ENCODE measurements at regions not wholly inside any gene's neighbourhood (a gene's known extent, or its start where the extent isn't known, plus 50 kb on each side); places are given as distances from the start of the nearest gene placed in this dataset.
"Not testable (repeated sequence)": the region's sequence is repeated elsewhere in the genome, so short reads cannot be mapped to it uniquely, and the experiment has no call there.

DNA sequence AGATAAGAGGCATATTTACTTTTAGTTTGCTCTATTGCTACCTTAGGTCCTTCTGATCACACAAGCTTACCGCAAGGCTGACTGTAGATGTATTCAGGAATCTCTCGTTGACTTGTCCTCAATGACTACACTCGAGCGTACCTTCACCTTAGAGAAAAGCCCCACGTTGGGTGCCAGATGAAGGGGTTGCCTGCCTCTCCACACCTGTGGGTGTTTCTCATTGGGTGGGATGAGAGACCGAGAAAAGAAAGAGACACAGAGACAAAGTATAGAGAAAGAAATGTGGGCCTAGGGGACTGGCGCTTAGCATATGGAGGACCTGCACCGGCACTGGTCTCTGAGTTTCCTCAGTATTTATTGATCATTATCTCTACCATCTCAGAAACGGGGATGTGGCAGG, 51.8 kb downstream of the ASCL4 start:
- DNase-seq, result no peak

DNA sequence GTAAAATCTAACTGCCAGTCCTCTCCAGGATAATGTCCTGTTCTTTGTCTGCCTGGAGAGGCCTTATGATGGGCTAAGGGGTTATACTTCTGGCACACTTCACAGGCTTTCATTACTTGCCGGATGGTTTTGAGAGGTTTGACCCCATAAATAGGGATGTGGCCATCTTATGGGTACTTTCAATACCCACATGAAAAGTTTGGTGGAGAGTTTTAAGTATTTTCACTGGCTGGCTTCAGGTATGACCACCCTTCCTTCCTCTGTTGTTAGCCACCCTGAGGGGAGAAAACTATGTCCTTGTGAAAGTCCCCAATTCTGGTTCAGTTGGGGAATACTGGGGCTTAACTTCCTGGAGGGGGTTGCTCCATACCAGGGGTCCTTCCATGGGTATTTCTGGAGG, 54.8 kb downstream of the ASCL4 start:
- DNase-seq, result no peak

DNA sequence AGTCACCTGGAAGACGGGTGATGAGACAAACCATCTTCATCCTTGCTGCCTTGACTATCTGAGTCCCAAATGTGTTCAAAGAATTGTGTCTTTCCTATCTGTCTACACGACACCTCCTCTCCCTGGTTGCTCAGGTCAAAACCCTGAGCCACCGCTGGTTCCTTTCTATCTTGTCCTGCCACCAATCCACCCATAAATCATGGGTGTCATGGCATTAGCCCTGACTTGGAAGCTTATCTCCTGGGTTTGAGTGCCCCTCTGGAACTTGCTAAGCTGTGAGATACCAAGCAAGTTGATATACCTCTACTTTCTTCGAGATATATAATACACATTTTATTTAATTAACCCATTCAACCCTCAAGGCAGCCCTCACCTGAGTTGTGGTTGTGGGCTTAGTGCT, 57.9 kb downstream of the ASCL4 start:
- no peak for DNase-seq

DNA sequence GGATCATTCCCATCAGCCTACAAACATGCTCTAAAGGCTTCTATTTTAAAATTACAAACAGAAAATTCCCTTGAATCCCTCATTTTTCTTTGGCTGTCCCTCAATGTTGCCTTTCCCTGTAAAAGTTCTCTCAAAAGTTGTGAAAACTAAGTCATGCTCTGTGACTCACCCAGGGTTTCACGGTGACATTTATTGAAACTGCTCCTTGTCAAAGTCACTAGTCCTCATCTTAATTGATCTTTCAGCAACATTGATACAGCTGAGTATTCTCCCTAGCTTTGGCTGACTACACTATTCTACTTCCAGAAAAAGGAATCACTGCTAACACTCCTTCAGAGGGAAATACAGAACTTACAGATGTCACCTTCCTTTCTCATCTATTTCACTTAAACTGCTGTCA, 65.7 kb downstream of the ASCL4 start:
- no peak for DNase-seq

DNA sequence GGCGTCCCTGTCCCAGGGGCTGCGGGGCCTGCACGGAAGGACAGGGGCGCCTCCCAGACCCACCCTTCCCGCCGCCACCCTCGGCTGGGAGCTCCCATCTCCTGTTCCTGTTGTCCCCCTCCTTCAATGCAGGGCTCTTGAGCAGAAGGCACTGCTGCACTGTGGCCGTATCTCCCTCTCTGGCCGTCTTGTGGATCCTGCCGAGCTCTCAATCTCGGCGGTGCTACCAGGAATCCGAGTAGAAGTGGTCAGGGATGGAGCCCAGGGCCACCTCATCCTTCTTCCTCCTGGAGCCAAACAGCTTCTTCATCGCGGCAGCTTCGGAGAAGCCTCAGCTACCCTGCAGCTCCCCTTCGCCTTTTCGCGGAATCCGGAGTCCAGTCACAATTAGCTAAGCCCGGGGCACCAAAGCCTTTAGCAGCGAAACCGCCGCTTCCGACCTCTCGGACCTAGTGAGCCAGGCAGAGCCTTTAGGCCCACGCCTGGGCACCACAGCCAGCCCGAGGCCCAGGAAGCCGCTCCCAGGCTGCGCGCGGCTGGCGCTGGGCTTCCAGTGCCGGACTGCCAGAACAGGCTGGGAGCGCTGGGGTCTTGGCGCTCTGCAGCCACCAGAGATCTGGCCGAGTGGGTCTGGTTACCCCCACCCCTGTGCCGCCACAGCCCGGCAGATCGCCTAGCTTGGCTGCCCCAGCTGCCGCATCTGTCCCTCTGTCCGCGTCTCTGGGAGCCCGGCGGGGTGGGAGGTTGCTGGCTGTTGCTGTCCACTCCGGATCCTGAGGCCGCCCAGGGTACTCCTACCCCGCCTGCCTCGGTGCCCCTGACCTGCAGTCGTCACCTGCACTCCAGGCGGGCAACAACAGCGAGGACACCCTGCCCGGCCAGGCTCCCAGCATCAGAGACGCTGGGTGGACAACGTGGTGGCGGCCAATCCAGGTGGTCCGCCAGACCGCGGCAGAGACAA, 69.1 kb downstream of the ASCL4 start:
- DNase-seq, result no peak

DNA sequence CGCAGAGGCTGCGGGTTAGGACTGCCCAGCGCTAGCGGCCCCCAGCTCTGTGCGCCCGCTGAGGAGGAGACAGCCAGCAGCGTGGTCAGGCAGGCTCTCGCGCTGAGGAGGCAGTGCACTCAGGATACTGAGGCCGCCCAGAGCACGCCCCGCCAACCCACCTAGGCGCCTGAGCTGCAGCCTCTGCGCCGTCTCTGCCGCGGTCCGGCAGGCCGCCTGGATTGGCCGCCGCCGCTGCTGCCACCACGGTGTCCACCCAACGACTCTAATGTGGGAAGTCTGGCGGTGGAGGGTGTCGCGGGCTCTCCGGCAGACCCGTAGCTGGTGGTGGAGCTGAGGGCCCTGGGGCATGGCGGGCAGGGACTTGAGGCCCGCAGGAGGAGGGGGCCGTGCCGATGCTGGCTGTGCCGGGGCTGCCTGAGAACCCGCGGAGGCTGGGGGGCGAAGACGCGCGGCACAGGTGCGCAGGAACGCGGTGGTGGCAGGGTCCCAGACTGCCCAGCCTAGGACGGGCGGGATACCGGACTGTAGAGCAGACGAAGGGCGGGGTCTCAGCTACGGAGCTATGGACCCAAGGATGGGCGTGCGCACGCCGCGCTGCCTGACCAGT, 69.9 kb downstream of the ASCL4 start:
- DNase-seq, result no peak

DNA sequence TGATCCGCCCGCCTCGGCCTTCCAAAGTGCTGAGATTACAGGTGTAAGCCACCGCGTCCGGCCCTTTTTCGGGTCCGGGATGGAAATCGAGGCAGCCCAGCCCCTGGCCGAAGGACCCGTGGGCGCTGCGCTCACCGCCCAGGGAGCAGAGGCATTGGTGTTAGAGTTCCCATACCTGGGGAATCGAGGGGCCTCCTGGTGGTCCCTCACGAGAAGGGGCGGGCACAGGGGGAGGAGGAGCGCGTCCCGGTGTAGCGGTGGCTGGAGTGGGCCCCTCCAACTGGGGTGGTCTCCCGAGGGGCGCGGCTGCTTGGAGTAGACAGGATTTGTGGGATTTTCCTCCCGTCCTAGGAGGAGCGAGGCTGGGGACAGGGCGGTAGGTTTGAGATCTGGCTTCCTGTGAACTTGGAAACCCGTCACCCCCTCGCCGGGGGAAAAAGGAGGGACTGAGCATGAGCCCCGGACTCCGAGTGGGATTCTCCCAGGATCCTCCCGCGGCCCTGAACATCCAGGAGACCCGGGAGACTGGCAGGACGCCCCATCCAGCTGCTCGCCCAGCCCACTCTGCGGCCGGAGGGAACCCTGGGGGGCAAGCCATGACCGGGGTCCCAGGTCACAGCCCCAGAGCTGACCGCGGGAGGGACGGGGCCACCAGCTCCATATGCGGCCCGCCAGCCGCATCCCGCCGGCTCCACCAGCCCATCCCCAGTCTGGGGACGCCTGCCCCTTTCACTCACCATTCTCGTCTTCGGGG, 70.9 kb downstream of the ASCL4 start:
- no peak for DNase-seq

DNA sequence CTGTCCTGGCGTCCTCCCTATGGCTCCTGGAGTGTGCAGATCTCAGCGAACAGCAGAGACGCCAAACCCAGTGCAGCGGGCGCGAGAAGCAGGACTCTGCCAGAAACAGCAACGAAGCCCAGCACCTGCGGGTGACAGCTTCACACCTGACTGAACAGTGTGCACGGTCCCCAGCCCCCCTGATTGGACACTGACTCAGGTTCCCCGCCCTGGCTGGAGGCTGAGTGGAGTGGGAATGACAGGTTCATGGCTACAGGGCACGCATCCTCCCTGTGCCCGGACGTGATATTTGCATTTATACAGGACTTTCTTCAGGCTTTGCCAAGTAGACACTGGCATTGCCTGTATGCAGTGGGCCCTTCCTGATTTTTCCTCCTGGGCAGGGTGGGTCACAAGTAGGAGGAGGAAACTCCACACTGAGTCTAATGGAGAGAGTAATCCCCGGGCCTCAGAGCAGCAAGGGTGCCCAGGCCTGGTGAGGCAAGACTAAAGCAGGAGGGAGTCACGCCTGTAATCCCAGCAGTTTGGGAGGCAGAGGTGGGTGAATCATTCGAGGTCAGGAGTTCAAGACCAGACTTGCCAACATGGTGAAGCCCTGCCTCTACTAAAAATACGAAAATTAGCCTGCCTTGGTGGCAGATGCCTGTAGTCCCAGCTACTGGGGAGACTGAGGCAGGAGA, 71.6 kb downstream of the ASCL4 start:
- no peak for DNase-seq

DNA sequence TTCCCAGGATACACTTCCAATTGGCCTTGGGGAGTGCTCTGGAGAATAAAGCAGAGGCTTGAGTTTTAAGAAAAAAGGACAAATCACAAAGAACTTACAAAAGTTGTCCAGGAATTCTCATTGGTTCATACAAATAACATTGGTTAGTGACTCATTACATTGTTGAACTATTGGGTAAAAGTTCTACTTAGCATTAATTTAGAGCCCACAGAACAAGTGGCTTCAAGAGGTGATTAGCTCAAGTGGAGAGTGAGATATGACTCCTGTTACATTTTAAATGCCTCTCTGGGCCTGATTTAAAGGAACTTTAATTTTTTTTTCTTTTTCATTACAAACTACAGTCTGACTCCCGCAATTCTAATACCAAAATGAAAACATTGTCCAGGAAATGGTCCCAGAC, 72.9 kb downstream of the ASCL4 start:
- no peak for DNase-seq

DNA sequence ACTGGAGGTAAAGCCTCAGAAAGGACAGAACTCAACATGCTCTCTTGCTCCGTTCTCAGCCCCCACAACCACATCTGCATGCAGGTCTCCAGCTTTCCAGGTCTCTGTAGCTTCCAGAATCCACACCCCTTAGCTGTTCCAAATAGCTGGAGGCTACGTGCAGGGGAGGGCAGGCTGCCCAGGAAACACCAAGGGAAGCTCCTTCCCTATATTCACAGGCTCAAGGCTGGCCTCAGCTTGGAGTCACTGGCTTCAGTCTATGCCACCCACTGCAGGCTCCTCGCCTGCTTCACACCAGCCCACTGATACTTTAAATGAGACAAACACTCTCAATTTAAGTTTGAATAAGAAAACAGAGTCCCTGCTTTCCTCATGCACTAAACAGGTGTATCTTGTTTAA, 73.3 kb downstream of the ASCL4 start:
- no peak for DNase-seq

DNA sequence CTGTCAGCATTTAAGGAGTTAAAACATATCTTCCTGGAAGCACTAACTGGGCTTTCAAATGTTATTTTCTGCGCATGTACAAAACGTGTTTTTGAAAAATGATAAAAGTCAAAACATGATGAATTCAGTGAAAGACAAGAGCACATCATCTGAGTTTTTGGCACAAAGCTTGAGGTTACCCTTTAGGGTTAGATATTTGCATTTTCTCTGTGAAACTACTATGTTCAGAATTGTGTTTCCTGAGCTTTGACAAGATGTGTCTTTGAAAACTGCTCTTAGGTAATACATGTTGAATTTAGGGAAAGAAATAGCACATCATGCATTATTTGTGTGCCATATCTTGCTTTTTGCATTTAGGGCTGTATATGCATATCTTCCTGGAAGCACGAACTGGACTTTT, 79.0 kb downstream of the ASCL4 start:
- DNase-seq, result no peak

DNA sequence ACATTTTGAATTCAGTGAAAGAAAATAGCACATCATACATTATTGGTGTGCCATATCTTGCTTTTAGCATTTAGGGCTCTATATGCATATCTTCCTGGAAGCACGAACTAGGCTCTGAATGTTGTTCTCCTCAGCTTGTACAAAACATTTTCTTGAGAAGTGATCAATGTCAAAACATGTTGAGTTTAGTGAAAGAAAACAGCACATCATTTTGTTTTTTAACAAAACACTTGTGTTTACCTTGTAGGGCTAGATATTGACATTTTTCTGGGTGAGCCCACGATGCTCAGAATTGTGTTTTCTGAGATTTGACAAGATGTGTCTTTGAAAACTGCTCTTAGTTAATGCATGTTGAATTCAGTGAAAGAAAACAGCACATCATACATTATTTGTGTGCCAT, 81.0 kb downstream of the ASCL4 start:
- DNase-seq, result no peak

DNA sequence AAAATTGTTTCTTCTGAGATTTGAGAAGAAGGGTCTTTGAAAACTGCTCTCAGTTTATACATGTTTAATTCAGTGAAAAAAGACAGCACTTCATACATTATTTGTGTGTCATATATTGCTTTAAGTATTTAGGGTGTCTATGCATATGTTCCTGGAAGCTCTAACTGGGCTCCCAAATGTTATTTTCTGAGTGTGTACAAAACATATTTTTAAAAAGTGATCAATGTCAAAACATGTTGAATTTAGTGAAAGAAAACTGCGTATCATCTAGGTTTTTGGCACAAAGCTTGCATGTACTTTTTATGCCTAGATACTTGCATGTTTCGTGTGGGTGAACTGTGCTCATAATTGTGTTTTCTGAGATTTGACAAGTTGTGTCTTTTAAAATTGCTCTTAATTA, 81.6 kb downstream of the ASCL4 start:
- DNase-seq, result no peak

DNA sequence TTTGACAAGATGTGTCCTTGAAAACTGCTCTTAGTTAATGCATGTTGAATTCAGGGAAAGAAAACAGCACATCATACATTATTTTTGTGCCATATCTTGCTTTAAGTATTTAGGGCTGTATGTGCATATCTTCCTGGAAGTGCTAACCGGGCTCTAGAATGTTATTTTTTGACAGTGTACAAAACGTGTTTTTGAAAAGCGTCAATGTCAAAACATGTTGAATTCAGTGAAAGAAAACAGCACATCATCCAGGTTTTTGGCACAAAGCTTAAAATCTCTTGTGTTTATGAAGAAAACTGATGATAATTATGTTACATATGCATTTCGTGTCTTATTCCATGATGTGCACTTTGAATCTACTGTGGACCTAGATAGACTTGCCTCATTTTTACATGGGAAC, 82.7 kb downstream of the ASCL4 start:
- DNase-seq, result no peak

DNA sequence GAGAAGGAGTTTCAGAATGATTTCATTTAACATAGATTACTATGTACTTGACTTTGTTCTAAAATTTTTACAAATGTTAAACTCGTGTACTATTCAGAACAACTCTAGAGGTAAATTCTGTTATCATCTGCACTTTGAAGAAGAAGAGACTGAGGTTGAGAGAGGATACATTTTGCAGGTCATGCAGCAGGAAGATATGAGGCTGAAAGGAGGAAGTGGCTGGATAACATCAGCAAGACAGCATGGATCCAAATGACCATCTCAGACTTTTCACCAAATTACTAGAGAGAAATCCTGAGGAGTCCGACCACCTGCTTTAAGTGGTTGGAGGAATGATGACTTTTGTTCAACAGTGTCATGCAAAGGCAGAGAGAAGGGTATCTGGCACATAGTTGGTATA, 84.9 kb downstream of the ASCL4 start:
- no peak for DNase-seq

DNA sequence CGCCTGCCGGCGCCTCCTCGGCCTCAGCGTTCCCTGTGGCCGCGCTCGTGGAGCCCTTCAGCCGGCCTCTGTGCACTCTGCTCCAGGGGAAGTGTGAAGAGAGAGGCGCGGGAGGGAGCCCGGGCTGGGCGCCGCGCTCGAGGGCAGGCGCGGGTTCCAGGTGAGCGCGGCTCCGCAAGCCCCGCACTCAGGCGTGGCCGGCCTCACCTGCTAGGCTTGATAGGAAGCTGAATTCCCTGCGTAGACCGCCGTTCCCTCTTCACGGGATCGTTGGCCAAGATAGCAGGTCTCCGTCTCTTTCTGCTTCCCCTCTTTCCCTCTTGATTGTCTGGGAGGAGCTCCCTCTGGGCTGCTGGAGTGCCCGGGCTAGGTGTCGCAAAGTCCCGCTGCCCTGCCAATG, 89.7 kb downstream of the ASCL4 start:
- DNase-seq, result no peak

DNA sequence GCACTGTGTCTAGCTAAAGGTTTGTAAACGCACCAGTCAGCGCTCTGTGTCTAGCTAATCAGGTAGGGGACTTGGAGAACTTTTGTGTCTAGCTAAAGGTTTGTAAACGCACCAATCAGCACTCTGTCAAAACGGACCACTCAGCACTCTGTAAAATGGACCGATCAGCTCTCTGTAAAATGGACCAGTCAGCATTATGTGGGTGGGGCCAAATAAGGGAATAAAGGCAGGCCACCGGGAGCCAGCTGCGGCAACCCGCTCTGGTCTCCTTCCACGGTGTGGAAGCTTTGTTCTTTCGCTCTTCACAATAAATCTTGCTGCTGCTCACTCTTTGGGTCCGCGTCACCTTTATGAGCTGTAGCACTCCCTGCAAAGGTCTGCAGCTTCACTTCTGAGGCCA, 90.2 kb downstream of the ASCL4 start:
- not testable (repeated sequence) for DNase-seq

DNA sequence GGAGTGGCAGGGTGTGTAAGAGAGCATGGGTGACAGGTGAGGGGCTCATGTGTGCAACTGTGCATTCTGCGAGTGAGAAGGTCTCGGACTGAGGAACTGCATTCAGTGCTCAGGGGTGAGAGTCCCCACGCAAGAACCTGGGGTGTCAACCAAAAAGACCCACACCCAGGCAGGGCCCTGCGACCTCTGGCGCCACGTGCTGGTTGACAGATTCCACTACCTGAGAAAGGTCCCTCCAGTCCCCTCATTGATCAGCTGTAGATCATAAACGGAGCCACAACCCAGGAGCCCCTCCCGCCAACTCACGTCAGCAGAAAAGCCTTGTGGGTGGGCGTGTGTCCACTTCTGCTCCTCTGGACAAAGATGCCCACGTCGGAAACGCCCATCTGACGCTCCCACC, 98.7 kb downstream of the ASCL4 start:
- DNase-seq, result no peak

DNA sequence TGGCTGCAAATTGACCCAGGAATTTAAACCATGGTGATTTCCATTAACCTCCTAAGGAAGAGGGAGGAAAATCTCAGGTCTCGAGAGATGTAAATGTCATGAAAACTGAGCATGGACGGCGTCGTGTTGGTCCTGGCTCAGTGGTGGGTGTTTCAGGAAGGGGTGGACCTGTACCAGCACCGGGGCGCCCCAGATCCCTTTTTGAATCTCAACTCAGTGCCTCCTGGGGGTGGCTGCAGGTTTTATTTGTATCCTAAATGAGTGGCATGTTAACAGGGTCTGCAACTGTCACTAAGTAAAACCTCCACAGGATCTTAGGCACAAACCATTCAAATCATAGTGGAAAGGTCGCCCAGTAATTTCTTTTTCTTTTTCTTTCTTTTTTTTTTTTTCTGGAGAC, 101.3 kb downstream of the ASCL4 start:
- no peak for DNase-seq

DNA sequence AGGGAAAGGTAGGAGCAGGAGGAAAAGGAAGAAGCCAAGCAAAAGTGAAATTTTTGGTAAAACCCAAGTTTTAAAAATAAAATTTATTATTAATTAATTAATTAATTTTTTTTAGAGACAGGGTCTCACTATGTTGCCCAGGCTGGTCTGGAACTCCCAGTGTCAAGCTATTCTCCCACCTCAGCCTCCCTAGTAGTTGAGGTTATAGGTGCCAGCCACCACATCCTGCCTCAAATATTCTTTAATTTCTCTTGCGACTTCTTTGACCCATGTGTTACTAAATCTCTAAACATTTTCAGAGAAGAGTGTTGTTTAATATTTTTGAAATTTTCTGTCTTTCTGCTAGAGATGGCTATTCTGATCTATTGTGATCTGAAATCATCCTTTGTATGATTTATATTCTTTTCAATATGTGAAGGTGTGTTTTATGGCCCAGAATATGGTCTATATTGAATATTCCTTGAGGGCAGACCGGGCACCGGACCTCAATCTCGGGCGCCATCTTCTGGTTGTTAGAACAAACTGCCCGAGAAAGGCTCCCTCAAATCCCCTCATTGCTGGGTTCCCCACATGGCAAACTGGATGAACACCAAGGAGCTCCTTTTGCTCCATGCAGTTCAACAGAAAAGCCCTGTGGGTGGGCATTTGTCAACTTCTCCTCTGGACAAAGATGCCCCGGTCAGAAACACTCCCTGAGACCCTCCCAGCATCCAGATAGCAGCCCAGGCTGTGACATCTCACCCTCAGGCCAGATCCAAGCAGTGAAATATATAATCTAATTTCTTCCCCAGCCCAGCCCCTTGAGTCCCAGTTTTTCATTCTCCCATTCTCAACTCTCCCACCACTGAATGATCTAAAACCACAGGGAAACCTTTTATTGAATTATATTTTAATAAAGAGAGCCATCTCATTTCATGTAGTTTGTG, 110.5 kb downstream of the ASCL4 start:
- peak; percentile 14 for DNase-seq

DNA sequence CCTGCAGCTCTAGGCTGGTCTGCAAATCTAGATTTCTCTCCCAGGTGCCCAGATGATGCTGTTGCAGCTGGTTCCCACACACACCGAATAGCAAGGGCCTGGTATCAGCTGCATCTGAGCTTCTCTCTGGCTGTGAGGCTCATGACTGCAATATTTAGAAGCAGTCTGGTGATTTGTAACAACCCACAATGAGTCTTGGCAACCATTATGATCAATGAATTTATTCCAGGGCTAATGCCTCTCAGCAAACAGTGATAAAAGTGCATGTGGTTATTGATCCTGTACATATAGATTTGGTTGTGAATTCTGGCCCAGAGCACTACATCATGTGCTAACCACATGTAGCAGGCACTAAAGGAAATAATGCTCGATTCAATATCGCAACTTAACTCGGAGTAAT, 114.3 kb downstream of the ASCL4 start:
- DNase-seq, result no peak

DNA sequence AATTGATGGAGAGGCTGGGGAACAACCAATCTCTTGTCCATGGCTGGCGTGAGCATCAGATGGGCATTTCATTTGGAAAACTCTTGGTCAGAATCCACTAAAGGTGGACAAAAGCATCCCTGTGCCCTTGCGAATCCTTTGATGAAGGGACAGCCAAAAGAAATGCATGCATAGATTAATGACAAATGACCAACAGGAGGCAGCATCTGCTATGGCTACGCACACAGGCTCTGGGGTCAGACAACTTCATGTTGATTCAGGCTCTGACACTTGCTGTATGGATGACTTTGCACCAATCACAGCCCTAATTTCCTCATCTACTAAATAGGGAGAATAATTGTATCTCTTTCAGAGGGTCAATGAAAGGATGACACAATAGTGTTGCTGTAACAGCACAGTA, 117.5 kb downstream of the ASCL4 start:
- DNase-seq, result no peak
